ENCODE measurements at regions not wholly inside any gene's neighbourhood (a gene's known extent, or its start where the extent isn't known, plus 50 kb on each side); places are given as distances from the start of the nearest gene placed in this dataset.

DNA sequence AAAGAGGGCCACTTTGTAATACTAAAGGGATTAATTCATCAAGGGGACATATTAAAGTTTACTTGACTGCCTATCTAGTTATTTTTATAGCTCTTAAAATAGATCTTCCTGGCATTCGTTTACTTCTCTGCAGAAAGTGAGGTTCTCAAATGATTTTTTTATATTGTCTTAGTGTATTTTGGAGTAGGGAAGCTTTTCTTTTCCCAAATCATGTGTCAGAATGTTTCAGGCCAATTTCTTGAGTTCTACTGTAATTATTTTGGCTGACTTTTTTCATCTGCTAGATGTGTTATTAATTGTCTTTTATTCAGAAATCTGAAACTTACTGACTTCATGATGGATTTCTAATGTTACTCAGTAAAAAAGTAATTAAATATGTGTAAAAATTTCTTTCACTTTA is 60.2 kb upstream of the FBXL7 start:
- Histone ChIP-seq H3K27me3 (no peaks in the 10 kb centered on the region), H3K4me3 (no peak overlapping the region), H3K4me1 (no peaks in the 10 kb centered on the region), H3K9me3 (no peaks in the 10 kb centered on the region), H3K27ac (no peak overlapping the region), H3K36me3 (no peaks in the 10 kb centered on the region)
- DNase-seq (no peak), ATAC-seq (ENCODE audit: low FRiP score in 2 of 2) (no peak)
- WGBS, 2 donors, result 49 to 62% methylated on average over 1 of the region's 1 CpG
- TF ChIP-seq CTCF (IDR thresholded peaks at IDR 0.05) (no peak), POLR2A (IDR thresholded peaks at IDR 0.05) (no peak), POLR2AphosphoS5 (IDR thresholded peaks at IDR 0.05) (no peak), EP300 (IDR thresholded peaks at IDR 0.05) (no peak)

GRCh38 chr5:15433709-15434108 is 66.3 kb upstream of the FBXL7 start:
- no peaks in the 10 kb centered on the region for H3K27me3 ChIP-seq
- ATAC-seq (ENCODE audit: low FRiP score in 2 of 2) (no peak), DNase-seq (no peak)
- no peaks in the 10 kb centered on the region for H3K9me3 ChIP-seq
- no peak overlapping the region for H3K27ac ChIP-seq
- no peak for TF ChIP-seq POLR2A (IDR thresholded peaks at IDR 0.05)
- TF ChIP-seq POLR2AphosphoS5 (IDR thresholded peaks at IDR 0.05), result no peak
- TF ChIP-seq CTCF (IDR thresholded peaks at IDR 0.05), result no peak
- no peak for TF ChIP-seq EP300 (IDR thresholded peaks at IDR 0.05)
- H3K4me1 ChIP-seq, result no peaks in the 10 kb centered on the region
- no peak overlapping the region for H3K4me3 ChIP-seq
- no peaks in the 10 kb centered on the region for H3K36me3 ChIP-seq
- 88 to 94% methylated on average over 3 of the region's 3 CpGs for WGBS, 2 donors

- H3K4me1 ChIP-seq, result no peaks in the 10 kb centered on the region
- ATAC-seq (ENCODE audit: low FRiP score in 2 of 2) (no peak), DNase-seq (no peak)
- WGBS, 2 donors, result 33 to 39% methylated on average over 3 of the region's 3 CpGs
- H3K4me3 ChIP-seq, result no peak overlapping the region
- H3K36me3 ChIP-seq, result no peaks in the 10 kb centered on the region
- no peak for TF ChIP-seq POLR2AphosphoS5 (IDR thresholded peaks at IDR 0.05)
- TF ChIP-seq POLR2A (IDR thresholded peaks at IDR 0.05), result no peak
- TF ChIP-seq CTCF (IDR thresholded peaks at IDR 0.05), result no peak
- TF ChIP-seq EP300 (IDR thresholded peaks at IDR 0.05), result no peak
- H3K9me3 ChIP-seq, result no peaks in the 10 kb centered on the region
- no peak overlapping the region for H3K27ac ChIP-seq
- H3K27me3 ChIP-seq, result no peaks in the 10 kb centered on the region
Measured at GRCh38 chr5:15431923-15432322, 68.1 kb upstream of the FBXL7 start.

DNA sequence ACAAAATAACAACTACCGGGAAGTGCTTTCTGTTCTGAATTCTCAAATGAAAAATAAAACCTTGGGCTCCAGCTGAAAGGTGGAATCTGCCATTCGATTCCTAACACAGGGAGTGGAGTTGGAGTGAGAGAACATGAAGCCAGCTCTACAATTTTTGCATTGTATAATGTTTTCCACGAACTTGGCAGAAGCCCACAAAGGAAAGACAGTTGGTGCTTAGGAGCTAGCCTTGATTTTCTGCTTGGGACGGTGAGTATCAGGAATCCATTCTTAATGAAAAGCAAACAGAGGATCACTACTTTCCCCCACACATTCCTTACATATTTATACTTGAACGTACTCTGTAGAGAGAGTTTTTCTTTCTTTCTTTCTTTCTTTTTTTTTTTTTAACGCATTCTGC is 74.2 kb upstream of the FBXL7 start:
- Histone ChIP-seq H3K27me3 (no peaks in the 10 kb centered on the region), H3K27ac (no peak overlapping the region), H3K4me1 (no peaks in the 10 kb centered on the region), H3K4me3 (no peak overlapping the region), H3K9me3 (no peaks in the 10 kb centered on the region), H3K36me3 (no peaks in the 10 kb centered on the region)
- 27 to 30% methylated on average over 6 of the region's 6 CpGs for WGBS, 2 donors
- TF ChIP-seq CTCF (IDR thresholded peaks at IDR 0.05), result no peak
- TF ChIP-seq POLR2AphosphoS5 (IDR thresholded peaks at IDR 0.05), result no peak
- no peak for TF ChIP-seq EP300 (IDR thresholded peaks at IDR 0.05)
- TF ChIP-seq POLR2A (IDR thresholded peaks at IDR 0.05), result no peak
- DNase-seq, result no peak
- ATAC-seq (ENCODE audit: low FRiP score in 2 of 2), result no peak

DNA sequence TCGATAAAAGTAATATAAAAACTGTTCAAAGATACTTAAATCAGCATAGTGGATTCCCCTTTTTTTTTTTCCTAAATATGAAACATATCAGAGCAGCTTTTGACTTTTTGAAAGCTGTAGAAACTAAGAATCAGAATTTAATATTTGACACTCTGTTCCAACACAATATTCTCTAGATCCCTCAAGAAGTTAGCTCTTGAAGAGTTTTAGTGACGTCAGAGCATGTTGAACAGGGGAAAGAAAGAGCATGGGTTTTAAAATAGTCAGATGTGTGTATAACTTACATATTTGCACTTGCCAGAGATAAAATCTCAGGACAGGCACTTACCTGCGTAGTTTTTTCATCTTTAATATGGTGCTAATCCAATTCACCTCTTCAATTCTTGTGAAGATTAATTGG is 75.2 kb upstream of the FBXL7 start:
- Histone ChIP-seq H3K27me3 (no peaks in the 10 kb centered on the region), H3K4me3 (no peak overlapping the region), H3K9me3 (no peaks in the 10 kb centered on the region), H3K36me3 (no peaks in the 10 kb centered on the region), H3K27ac (no peak overlapping the region), H3K4me1 (no peaks in the 10 kb centered on the region)
- DNase-seq (no peak), ATAC-seq (ENCODE audit: low FRiP score in 2 of 2) (no peak)
- WGBS, 2 donors, result 75 to 83% methylated on average over 3 of the region's 3 CpGs
- TF ChIP-seq EP300 (IDR thresholded peaks at IDR 0.05) (no peak), CTCF (IDR thresholded peaks at IDR 0.05) (no peak), POLR2AphosphoS5 (IDR thresholded peaks at IDR 0.05) (no peak), POLR2A (IDR thresholded peaks at IDR 0.05) (no peak)

Measured in upper lobe of left lung (tissue), 6 donors.